GM12878 (cell line): ENCODE measurements at regions not wholly inside any gene's neighbourhood (a gene's known extent, or its start where the extent isn't known, plus 50 kb on each side); places are given as distances from the start of the nearest gene placed in this dataset.

Experiments used
- CREB1 ChIP-seq: IDR thresholded peaks from 2 replicates; pipeline ENCODE4 v1.6.1; 2012; ENCODE audit warnings: low read depth, mild to moderate bottlenecking, inconsistent platforms
- DPF2 ChIP-seq: fragments of 450-650 bp; IDR thresholded peaks from 2 replicates; pipeline ENCODE4 v1.6.1; 2017; ENCODE audit warnings: mild to moderate bottlenecking
- EZH2 ChIP-seq: IDR thresholded peaks from 2 replicates; pipeline ENCODE4 v1.6.1; 2012; ENCODE audit warnings: low read depth, mild to moderate bottlenecking, control low read depth, inconsistent platforms, low read length, borderline replicate concordance; ENCODE audit not compliant: control insufficient read depth
- FOXM1 ChIP-seq: IDR thresholded peaks from 2 replicates; pipeline ENCODE4 v1.6.1; 2012; ENCODE audit warnings: low read depth, mild to moderate bottlenecking, inconsistent platforms, low read length, moderate library complexity
- GABPA ChIP-seq: IDR thresholded peaks from 2 replicates; pipeline ENCODE4 v1.6.1; 2014; ENCODE audit warnings: antibody characterized with exemption, low read depth, mild to moderate bottlenecking, inconsistent platforms
- HDAC6 ChIP-seq: fragments of 200-600 bp; sonication (generic); IDR thresholded peaks from one replicate; pipeline ENCODE4 v1.8.0; 2017; ENCODE audit warnings: antibody characterized with exemption; ENCODE audit not compliant: unreplicated experiment
- IRF4 ChIP-seq: IDR thresholded peaks from 2 replicates; pipeline ENCODE4 v1.6.1; 2011; ENCODE audit warnings: low read depth, low read length
- JUNB ChIP-seq: IDR thresholded peaks from 2 replicates; pipeline ENCODE4 v1.6.1; 2016; ENCODE audit warnings: antibody characterized with exemption, mild to moderate bottlenecking
- MXI1 ChIP-seq: fragments of 150-350 bp; IDR thresholded peaks from 2 replicates; pipeline ENCODE4 v1.6.1; 2011; ENCODE audit warnings: low read depth, mild to moderate bottlenecking, inconsistent platforms, low read length, improper control_type of control experiment
- NFYB ChIP-seq: IDR thresholded peaks from 2 replicates; pipeline ENCODE4 v1.6.1; 2011; ENCODE audit warnings: low read depth, mild to moderate bottlenecking, low read length, improper control_type of control experiment, moderate library complexity; ENCODE audit not compliant: insufficient read depth
- SMC3 ChIP-seq: IDR thresholded peaks from 2 replicates; pipeline ENCODE4 v1.6.1; 2011; ENCODE audit warnings: low read length, improper control_type of control experiment, borderline replicate concordance
- ZBTB33 ChIP-seq: fragments of 450-650 bp; IDR thresholded peaks from 2 replicates; pipeline ENCODE4 v1.6.1; 2017; ENCODE audit warnings: mild to moderate bottlenecking
- ZNF687 ChIP-seq: fragments of 450-650 bp; IDR thresholded peaks from 2 replicates; pipeline ENCODE4 v1.6.1; 2017; ENCODE audit warnings: mild to moderate bottlenecking, moderate library complexity

- TF ChIP-seq NFYB, result no peak
- no peak for TF ChIP-seq CREB1
- TF ChIP-seq EZH2, result no peak
- no peak for TF ChIP-seq IRF4
- TF ChIP-seq HDAC6, result no peak
- no peak for TF ChIP-seq JUNB
- TF ChIP-seq FOXM1, result no peak
- TF ChIP-seq GABPA, result no peak
- no peak for TF ChIP-seq DPF2
- TF ChIP-seq ZBTB33, result no peak
- no peak for TF ChIP-seq SMC3
- TF ChIP-seq MXI1, result no peak
- no peak for TF ChIP-seq ZNF687
Observed at GRCh38 chr3:11739706-11740105, 96.0 kb upstream of the VGLL4 start.
